Fibroblast of skin of back (primary cell): ENCODE measurements at regions not wholly inside any gene's neighbourhood (a gene's known extent, or its start where the extent isn't known, plus 50 kb on each side); places are given as distances from the start of the nearest gene placed in this dataset.

Experiments used
- DNase-seq: peaks from one replicate; pipeline ENCODE4 v3.0.0-alpha.2; 2013

GRCh38 chr18:65547046-65547445 lies 203.8 kb upstream of the CDH7 start:
- no peak for DNase-seq

GRCh38 chr18:65544701-65545100 lies 206.1 kb upstream of the CDH7 start:
- no peak for DNase-seq

GRCh38 chr18:65527879-65528633 lies 222.8 kb upstream of the CDH7 start:
- DNase-seq = peak; percentile 1

- DNase-seq = no peak
Observed at GRCh38 chr18:65526099-65526498, 224.7 kb upstream of the CDH7 start.

GRCh38 chr18:65523461-65523860 lies 227.4 kb upstream of the CDH7 start:
- DNase-seq = no peak

GRCh38 chr18:65522907-65523306 lies 227.9 kb upstream of the CDH7 start:
- no peak for DNase-seq

GRCh38 chr18:65516209-65516608 lies 234.6 kb upstream of the CDH7 start:
- DNase-seq = no peak

- DNase-seq = no peak
Observed at GRCh38 chr18:65498605-65499004, 252.2 kb upstream of the CDH7 start.

- DNase-seq = no peak
Observed at GRCh38 chr18:65487569-65487968, 263.2 kb upstream of the CDH7 start.

GRCh38 chr18:65477455-65477854 lies 273.4 kb upstream of the CDH7 start:
- DNase-seq = no peak

GRCh38 chr18:65468881-65469280 lies 281.9 kb upstream of the CDH7 start:
- no peak for DNase-seq

GRCh38 chr18:65464361-65464760 lies 286.5 kb upstream of the CDH7 start:
- no peak for DNase-seq

GRCh38 chr18:65459741-65460140 lies 291.1 kb upstream of the CDH7 start:
- no peak for DNase-seq

- DNase-seq = no peak
Observed at GRCh38 chr18:65458871-65459270, 291.9 kb upstream of the CDH7 start.

GRCh38 chr18:65439188-65439587 lies 311.6 kb upstream of the CDH7 start:
- DNase-seq = peak; percentile 32

GRCh38 chr18:65436430-65436829 lies 314.4 kb upstream of the CDH7 start:
- no peak for DNase-seq

- DNase-seq = no peak
Observed at GRCh38 chr18:65435534-65435933, 315.3 kb upstream of the CDH7 start.

GRCh38 chr18:65429601-65430000 lies 321.2 kb upstream of the CDH7 start:
- DNase-seq = no peak

- DNase-seq = no peak
Observed at GRCh38 chr18:65425366-65425765, 325.4 kb upstream of the CDH7 start.

GRCh38 chr18:65423776-65424175 lies 327.0 kb upstream of the CDH7 start:
- DNase-seq = no peak

GRCh38 chr18:65422544-65423136 lies 328.2 kb upstream of the CDH7 start:
- DNase-seq = no peak

- no peak for DNase-seq
Observed at GRCh38 chr18:65415098-65415497, 335.7 kb upstream of the CDH7 start.

GRCh38 chr18:65414501-65414900 lies 336.3 kb upstream of the CDH7 start:
- no peak for DNase-seq

GRCh38 chr18:65411061-65411460 lies 339.8 kb upstream of the CDH7 start:
- no peak for DNase-seq

- no peak for DNase-seq
Observed at GRCh38 chr18:65409261-65409660, 341.6 kb upstream of the CDH7 start.
